ENCODE measurements at regions not wholly inside any gene's neighbourhood (a gene's known extent, or its start where the extent isn't known, plus 50 kb on each side); places are given as distances from the start of the nearest gene placed in this dataset.
"Not testable (repeated sequence)": the region's sequence is repeated elsewhere in the genome, so short reads cannot be mapped to it uniquely, and the experiment has no call there.

DNA sequence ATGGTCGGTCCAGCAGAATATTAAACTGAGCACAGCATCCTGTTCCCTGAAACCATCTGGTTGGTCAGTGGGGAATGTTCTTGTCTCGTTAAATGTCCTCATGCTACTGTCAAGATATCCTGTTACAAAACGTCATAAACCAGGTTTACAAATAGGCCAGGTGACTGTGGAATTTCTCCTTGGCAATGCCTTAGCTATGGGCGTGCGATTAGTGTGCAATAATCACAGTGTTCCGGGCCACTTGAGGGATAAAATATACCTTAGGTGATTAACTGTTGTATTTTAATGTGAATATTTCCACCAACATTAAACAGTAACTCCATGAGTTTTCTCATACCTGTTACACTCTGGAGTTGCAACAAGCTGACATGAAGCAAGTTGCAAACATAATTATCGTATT, 223.1 kb upstream of the FRG2C start:
- DNase-seq, result not testable (repeated sequence)

DNA sequence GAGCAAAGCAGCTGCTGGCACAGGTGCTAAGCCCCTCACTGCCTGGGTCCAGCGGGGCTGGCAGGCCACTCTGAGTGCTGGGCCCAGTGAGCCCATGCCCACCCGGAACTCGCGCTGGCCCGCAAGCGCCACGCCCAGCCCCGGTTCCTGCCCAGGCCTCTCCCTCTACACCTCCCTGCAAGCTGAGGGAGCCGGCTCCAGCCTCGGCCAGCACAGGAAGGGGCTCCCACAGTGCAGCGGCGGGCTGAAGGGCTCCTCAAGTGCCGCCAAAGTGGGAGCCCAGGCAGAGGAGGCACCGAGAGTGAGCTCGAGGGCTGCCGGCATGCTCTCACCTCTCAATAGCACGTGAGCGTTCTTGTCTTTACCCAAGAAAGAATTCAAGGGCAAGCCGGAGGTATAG, 219.5 kb upstream of the FRG2C start:
- not testable (repeated sequence) for DNase-seq

DNA sequence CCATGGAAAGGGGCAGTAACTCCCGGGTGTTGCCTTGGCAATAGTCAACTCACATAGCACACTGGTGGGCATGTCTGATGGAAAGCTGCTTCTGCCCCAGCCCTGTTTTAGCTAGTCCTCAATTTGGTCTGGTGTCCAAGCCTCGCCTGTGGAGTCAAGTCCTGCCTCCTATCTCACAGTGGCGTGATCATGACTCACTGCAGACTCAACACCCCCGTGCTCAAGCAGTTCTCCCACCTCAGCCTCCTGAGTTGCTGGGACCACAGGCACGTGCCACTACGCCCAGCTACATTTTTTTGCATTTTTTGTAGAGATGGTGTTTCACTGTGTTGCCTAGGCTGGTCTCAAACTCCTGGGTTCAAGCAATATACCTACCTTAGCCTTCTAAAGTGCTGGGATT, 218.9 kb upstream of the FRG2C start:
- not testable (repeated sequence) for DNase-seq

DNA sequence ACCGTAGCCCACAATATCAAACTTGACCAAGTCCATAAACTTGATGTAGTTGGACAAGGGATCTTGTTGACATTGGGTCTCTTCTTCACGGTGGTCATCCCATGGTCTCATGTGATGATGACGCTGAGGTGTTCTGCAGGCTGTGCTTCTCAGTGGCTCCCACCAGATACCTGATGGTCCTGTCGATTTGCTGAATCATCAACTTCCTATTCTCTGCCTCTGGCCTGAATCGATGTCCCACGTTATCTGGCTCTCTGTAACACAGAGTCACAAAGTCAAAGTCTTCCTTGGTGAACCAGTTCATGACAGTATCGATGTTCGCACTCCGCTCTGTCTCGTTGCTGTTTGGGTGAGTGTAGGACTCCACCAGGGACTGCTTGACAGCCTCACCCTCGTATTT, 217.2 kb upstream of the FRG2C start:
- not testable (repeated sequence) for DNase-seq

DNA sequence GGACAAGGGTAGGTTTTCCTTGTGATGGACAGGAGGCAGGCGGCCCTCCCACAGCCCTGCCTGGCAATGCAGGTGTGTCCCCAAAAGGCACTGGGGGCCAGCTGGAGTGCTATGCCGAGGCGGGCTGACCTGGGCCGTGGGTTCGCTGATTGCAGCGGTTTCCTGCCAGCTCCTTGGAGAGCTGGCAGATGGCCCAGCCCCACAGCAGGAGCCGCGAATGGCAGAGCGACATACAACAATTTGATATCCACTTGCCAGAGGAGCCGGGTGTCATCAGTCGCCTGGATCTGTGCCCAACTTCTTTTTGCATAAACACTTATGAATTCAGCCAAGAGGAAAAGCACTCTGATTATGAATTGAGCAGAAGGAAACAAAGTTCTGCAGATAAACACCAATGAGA, 210.8 kb upstream of the FRG2C start:
- peak; percentile 9 to 51 (median 49) for DNase-seq

DNA sequence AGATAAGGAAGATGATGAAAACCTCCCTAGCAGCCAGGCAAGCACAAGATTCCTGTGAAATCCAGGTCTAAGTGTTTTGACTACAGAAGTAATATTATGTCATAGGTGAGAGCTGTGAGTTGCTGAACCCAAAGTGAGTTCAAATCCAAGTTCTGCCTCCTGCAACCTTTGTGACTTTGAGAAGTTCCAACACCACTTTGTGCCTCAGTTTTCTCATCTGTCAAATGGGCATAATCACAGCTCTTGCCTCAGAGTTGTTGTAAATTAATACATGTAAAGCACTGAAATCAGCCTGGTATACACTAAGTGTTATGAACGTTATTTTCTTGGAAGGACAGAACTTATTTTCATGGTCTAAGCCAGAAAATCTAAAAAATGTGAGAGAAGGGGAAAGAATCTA, 210.3 kb upstream of the FRG2C start:
- not testable (repeated sequence) for DNase-seq

DNA sequence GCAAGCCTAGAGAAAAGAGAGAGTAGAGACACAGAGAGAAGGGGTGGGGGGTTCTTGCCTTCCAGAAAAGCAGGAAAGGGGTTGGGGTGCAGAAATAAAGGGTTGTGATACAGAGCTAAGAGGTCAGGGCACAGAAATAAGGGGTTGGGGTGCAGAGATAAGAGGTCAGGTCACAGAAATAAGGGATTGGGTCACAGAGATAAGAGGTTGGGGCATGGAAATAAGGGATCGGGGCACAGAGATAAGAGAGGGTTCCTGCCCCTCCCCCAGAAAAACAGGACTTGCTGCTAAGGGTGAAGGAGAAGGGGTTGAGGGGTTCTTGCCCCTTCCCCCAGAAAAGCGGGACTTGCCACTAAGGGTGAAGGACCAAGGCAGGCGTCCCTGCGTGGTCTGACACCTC, 189.6 kb upstream of the FRG2C start:
- DNase-seq, result not testable (repeated sequence)

DNA sequence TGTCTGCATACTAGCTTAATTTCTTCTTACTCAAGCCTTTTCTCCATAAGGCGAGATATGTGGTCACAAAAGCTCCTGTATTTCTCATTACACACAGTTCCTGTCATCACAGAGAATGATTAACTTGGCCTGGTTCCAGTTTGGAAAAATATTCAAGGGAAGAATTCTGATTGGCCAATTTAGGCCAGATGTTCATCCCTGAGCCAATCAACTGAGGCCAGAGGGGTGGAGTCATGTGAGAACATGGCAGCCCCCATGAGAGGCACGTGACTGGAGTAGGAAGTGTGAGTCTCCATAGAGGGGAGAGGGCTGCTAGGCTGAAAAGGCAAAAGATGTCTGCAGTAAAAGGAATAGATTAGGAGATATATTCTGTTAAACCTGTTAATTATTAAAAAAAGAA, 167.5 kb upstream of the FRG2C start:
- not testable (repeated sequence) for DNase-seq

DNA sequence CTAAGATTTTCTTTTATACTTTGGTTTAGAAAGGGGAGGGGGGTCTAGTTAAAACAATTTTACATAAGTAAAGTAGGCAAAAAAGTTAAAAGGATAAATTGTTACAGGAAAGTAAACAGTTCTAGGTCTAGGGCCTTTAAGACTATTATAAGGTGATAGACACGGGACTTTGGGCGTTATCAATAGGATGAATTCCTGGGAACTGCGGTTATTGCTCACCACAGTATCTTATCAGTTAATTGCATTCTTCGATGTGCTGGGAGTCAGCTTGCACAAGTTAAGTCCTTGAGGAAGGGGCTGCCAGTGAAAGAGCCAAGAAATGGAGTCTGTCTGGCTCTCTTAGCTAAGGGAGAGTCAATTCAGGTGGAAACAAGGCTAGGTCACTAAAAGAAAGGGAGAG, 163.8 kb upstream of the FRG2C start:
- not testable (repeated sequence) for DNase-seq

DNA sequence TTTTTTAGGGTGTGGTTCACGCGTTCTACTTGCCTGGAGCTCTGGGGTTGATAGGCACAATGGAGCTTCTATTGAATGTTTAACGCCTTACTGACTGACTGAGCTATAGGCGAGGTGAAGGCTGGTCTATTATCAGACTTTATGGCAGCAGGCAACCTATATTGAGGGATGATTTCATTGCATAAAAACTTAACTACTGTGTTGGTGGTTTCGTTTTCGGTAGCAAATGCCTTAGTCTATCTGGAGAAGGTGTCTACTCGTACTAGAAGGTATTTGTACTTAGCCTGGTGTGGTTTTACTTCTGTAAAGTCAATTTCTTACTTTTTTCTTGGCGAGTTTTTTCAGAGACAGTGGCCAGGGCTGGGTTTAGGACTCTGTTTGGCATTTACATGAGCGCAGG, 162.0 kb upstream of the FRG2C start:
- not testable (repeated sequence) for DNase-seq

DNA sequence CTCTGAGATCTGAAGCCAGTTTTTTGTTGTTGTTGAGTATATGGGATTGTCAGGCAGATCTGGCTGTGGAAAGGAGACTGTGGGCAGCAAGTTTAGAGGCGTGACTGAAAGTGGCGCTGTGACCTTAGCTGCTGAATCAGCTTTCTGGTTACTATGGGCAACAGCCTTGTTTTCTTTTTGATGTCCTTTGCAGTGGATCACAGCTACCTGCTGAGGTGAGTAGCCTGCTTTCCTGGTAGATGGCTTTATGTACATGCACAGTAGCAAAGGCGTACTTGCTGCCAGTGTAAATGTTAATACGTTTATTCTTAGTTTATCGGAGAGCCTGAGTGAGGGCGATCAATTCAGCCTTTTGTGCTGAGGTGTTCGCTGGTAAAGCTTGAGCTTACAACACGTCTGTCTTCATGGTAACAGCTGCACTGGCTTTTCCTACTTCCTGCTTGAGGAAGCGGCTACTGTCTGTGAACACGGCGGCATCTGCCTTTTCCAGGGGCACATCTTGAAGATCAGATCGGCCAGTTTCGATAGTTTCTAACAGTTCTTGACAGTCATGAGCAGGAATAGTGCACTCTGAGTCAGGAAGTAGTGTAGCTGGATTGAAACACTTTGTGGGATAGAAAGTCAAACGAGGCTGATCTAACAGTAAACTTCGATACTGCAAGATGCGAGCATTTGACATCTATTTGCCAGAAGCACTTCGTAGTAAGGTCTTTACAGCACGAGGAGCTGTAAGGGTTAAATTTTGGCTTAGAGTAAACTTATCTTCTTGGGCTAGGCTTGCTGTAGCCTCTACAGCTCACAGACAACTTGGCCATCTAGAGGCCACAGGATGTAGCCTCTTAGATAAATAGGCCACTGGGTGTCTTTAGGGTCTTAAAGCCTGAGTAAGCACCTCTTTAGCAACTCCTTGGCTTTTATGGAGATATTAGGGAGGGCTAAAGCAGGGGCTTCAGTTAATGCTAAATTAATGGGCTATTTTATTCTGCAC, 161.1 kb upstream of the FRG2C start:
- DNase-seq, result peak; percentile 9 to 49 (median 15)

DNA sequence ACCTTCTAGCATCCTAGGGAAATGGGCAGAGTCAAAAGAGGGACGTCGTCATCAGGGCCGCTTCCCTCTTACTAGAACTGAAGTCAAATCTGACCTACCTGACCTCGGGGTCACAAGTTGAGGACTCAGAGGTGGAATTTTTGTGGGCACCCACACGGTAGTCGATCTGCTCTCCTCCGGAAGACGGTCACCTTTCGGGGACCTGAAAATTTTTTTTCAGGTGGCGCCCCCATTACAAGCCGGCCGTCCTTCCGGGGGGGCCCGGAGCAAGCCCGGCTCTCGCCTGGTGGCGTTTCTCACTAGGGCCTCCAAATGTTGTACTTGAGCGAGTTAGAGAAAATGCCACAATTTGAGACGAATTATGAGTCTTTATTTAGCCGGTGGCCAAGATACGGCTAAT, 157.5 kb upstream of the FRG2C start:
- no peak for DNase-seq

DNA sequence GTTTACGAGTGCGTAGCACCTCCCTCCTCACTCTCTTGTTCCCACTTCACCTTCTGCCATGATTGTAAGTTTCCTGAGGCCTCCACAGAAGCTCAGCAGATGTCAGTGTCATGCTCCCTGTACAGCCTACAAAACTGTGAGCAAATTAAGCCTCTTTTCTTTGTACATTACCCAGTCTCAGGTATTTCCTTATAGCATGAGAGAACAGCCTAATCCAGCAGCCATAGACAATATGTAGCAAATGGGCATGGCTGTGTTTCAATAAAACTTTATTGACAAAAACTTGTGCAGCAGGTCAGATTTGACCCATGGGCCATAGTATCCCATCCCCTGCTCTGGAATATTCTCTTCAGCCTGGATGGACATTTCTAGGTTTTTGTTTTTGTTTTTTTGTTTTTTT, 156.2 kb upstream of the FRG2C start:
- DNase-seq, result not testable (repeated sequence)

DNA sequence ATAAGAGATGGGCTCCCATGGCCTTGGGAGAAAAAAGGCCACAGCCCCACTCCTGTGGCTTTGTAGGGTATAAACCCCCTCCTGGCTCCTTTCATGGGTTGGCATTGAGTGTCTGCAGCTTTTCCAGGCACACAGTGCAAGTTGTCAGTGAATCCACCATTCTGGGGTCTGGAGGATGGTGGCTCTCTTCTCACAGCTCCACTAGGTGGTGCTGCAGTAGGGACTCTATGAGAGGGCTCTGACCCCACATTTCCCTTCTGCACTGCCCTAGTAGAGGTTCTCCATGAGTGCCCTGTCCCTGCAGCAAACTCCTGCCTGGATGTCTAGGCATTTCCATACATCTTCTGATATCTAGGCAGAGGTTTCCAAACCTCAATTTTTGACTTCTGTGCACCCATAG, 136.5 kb upstream of the FRG2C start:
- DNase-seq, result not testable (repeated sequence)

DNA sequence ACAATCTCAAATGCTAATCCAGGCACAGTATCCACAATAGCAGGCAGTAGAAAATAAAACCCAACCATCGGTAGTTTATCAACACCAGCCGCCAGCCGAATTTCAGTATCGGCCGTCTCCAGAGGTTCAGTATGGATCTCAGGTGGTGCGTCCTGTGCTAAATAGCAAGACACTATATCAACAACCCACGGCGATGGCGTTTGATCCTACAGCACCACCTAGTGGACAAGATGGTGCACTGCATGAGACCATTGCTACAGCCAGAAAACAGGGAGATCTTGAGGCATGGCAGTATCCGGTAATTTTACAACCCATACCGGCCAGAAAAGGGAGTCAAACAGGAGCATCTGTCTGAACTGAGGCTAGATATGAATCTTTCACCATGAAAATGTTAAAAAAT, 112.0 kb upstream of the FRG2C start:
- peak in 1 of 3 donors; percentile 2 for DNase-seq

DNA sequence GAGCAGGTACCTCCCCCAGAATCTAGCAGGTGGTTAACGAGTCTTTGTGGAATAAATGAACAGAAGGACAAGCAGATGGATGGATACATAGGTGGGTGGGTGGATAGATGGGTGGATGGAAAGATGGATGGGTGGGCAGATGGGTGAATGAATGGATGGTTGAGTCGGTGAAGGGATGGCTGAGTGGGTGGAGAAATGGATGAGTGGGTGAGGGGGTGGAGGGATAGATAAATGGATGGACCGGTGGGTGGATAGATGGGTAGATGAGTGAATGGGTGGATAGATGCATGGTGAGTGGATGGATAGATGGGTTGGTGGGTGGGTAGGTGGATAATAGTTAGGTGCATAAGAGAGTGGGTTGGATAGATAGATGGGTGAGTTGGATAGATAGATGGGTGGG, 99.7 kb upstream of the FRG2C start:
- not testable (repeated sequence) for DNase-seq

DNA sequence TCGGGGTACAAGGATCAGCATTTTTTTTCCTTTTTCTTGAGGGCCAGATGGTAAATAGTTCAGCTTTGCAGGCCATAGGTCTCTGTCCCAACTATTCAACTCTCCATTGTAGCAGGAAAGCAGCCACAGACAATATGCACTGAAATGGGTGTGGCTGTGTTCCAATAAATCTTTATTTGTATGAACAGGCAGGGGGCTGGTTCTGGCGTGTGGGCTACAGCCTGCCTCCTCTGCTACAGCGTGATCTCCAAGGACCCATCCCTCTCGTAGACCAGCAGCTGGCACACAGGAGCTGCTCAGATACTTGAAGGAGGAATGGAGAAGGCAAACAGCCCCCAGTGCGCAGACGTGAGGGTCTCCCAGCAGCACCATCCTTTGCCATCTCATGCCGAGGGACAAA, 91.8 kb upstream of the FRG2C start:
- not testable (repeated sequence) for DNase-seq

DNA sequence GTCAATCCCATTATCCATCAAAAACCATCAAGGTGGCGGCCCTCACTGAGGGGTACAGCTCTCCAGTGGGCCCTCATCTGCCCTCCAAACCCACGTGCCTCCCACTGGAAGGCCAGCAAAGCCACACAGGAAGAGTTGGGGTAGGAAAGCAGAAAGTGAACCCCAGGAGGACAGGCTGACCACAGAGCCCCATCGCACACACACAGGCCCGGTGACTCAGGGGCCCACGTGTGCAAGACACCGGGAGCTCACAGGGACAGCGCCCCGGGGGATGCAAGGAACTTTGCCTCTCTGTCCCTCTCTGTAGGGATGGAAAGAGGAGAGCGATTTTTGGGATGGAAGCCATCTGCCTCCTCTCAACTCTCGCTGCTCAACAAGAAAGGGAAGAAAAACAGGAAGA, 85.0 kb upstream of the FRG2C start:
- not testable (repeated sequence) for DNase-seq

DNA sequence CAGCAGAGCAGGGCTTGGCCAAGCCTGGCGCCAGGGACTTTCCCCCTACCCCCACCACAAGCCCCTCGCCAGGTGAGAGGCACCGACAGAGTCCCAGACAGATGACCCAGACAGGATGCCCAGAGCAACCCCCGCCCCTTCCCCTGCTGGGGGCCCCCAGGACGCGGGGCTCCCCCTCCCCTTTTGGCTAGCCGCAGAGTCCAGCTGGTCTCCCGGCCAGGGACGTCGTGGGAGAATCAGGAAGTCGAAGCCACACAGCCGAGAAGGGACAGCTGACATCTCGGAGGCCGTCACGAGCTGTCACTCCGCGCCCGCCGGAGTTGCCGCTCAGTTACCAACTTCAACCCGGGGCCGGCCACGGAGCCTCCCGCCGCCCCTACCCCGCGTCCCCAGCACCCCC, 84.6 kb upstream of the FRG2C start:
- DNase-seq, result peak in 1 of 3 donors; percentile 6

DNA sequence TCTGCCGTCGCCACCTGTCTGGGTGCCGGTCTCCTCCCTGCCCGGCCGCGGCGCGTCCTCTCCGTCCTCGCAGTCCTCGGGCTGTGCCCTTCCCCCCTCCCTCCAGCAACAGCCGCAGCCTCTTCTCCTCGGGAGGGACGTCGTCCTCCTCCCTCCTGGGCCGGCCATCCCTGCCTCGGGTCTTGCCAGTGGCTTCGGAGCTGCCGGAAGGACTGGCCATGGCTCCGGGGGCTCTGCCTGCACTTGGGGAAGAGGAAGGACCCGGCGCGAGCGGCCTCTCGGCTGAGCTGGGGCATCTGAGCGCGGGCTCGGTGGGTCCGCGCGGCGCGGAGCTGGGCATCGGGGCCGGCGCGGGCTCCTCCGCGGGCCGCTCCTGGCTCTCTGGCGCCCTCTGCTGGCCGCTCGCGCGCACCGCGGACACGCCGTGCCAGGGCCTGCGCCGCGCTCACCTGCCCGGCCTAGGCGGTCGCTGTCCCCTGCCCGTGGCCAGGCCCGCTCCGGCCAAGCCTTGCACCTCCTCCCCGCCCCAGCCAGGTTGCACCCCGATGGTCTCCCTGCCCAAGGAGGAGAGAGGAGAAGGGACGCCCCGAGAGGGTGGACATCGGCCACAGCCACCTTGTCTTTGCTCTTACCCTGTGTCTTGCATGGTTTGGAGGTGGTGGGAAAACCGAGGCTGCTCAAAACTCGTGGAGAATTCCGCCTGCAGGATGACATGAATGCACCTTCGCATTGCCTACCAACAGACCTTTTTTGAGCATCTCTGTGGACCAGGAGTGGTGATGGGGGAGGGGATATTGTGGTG, 83.9 kb upstream of the FRG2C start:
- DNase-seq, result peak in 2 of 3 donors; percentile 11 to 71

DNA sequence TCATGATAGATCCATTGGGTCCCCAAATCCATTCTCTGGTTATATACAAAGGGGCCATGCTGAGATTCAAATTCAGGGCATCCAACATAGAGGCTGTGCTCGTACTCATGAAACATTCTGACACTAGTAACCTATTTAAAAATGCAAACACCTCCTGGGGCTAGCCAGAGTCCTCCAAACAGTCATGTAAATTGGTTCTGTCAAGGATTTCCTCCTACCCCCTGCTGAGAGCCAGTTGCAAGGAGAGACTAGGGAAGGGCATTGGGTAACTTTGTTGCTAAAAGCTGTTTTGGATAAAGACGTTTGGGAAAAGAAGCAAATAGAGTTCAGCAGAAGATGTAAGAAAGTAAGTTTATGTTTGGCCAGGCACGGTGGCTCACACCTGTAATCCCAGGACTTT, 81.6 kb upstream of the FRG2C start:
- not testable (repeated sequence) for DNase-seq

DNA sequence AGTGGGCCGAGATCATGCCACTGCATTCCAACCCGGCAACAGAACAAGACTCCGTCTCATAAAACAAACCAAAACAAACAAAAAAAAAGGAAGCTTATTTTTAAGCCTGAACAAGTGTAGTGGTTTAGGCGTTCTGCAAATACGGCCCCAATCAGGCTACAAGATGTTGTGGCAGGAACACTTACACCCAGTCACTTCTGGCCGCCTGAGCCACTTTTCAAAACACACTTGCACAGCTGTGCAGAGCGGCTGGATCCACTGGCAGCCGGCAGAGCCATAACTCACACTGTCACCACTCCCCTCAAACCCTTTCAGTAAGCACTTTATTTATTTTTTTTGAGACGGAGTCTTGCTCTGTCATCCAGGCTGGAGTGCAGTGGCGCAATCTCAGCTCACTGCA, 81.0 kb upstream of the FRG2C start:
- peak in 1 of 3 donors; percentile 10 for DNase-seq

DNA sequence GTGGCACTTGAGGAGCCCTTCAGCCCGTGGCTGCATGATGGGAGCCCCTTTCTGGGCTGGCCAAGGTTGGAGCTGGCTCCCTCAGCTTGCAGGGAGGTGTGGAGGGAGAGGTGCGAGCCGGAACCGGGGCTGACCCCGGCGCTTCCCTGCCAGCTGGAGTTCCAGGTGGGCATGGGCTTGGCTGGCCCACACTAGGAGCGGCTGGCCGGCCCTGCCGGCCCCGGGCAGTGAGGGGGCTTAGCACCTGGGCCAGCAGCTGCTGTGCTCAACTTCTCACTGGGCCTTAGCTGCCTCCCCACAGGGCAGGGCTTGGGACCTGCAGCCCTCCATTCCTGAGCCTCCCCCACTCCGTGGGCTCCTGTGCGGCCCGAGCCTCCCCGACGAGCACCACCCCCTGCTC, 76.4 kb upstream of the FRG2C start:
- DNase-seq, result not testable (repeated sequence)

All from muscle of back (tissue), 3 donors.